OCI-M2 (cell line): ENCODE measurements at regions not wholly inside any gene's neighbourhood (a gene's known extent, or its start where the extent isn't known, plus 50 kb on each side); places are given as distances from the start of the nearest gene placed in this dataset.

Experiments used
- DNase-seq: peaks from one replicate; lab custom pipeline; 2025; ENCODE audit not compliant: unreplicated experiment; lab: John Stamatoyannopoulos, UW

DNA sequence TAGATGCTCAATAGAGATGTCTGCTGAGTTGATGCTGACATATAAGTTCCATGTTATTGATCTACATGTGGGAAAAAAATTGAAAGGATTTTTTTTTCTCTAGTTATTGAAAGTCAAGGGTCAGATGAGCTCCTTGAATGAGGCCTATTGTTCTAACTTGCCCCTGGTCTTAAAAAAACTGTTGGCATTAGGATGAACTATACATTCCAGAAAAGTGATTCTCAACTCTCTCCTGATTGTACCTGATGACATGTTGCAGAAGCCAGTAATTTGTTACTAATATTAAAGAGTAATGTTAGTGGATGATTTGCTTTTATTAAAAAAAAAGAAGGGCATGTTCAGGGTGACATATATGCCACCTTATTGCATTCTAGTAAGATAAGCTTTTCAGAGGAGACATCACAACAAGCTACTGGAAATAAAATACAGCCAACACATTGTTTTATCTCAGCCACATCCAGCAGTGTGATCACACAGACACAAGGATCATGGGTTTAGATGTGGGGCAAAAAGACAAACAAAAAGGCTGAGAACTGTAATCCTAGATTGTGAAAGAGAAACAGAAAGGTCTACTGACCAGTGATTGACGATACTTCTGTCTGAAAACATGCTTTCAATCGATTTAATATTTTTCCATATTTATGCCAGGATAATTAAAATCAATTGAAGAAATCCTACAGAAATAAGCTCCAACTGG lies 1314.1 kb upstream of the C9orf72 start:
- no peak for DNase-seq

DNA sequence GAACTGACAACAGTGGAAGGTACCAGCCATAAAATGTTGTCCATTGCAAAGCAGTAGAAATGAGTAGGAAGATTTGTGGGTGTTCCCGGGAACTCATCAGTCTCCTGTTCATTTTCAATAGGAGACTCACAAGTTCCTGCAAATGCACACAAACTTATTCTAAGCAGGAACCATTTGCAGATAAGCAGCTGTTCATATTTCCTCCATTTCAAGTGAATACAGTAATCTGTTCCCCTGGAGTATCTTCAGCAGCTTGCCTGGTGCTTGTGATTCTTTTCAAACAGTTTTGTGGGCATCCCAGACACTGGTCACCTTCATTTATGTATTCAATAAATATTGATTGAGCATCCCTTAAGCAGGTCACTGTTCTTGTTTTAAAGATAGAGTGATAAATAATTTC lies 1315.5 kb upstream of the C9orf72 start:
- no peak for DNase-seq

DNA sequence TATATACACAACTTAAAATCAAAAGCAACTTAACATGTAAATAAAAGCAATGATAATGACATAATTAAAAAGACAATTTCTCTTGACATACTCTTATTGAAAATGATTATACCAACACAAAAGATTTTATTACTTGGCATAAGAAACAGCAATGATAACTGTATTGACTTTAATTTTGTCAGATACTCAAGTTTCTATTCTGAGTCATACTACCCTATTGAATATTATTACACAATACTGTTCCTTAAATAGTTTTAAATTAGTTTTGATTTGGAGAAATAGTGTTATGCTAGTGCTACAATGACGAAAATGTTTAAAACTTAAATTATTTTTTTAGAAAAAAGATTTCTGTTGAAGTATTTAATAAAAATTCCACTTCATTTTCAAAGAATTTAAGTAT lies 1319.3 kb upstream of the C9orf72 start:
- no peak for DNase-seq

DNA sequence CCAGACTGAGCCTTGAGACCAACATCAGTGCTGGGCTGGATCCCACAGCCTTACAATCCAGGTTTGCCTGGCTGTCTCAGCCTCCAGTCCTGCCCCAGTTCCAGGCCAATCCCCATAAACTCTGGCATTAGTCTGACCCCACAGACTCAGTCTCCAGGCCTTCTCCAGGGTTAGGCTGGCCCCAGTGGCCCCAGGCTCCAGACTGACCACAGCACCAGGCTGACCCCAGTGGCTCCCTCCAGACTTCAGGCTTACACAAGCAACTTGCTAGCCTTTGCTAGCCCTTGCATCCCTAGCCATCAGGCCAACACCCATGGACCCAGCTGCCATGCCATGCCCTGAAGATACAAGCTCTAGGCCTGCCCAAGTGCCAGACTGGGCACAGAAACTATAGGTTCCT lies 1326.0 kb upstream of the C9orf72 start:
- no peak for DNase-seq

DNA sequence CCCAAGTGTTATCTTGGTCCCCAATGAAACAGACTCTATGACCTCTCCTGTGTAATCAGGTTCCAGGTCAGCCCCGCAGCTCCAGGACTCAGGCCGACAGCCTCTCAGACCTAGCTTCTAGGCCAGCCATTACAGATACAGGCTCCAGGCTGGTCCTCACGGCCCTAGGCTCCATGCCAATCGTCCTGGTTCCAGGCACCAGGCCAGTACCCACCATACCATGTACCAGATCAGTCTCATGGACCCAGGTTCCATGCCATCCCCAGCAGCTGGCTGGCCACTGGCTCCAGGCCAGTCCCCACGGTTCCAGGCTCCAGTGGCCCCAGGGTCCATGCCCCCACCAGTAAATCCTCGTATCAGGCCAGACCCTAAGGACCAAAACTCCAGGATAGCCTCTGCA lies 1326.6 kb upstream of the C9orf72 start:
- no peak for DNase-seq

DNA sequence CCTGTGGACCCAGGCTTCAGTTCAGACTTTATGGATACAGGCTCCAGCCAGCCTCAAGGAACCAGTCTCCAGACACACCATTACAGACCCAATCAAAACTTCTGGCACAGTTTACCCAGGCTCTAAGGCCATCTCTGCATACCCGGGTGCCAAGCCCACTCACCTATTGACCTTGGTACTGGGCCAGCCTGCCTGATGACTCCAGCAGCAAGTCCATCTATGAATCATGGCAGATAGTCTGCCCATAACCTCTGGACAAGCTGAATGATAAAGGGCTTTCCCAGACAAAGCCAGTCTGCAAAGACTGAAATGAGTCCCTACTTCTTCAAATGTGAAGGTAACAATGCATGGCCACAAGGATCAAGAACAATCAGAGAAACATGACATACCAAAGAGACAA lies 1327.1 kb upstream of the C9orf72 start:
- no peak for DNase-seq

DNA sequence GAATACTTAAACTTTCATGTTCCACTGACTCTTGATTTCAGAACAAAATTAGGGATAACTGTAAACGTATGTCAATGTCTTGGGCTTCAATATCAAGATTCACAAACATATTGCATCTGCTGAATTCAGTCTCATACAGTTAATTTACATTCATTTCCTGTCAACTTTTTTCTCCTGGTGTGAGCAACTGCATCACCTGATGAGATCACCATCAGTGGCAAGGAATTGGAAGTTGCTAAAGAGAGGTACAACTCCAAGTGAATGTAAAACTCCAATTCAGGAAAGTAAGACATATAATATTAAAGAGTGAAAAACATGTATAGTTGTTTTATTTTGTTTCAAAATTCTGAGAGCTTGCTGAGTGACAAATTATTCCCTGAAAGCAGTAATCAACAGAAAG lies 1336.2 kb upstream of the C9orf72 start:
- DNase-seq, result no peak

DNA sequence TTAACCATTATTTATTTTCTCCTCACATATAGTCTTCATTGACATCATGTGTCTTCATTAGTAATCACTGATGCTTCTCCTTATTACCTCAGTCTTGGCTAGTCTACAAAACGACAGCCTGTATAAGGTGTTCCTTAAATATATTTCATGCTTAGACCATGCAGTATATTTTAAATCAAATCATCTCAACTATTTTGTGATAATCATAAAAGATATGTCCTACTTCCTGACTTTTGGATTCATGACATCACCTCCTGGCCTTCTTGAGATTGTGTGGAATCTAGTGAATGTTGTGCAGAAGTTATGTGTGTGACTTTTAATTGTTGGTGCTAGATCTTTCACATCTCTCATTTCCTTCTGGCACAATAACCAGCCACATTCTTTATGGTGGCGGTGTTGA lies 1339.3 kb upstream of the C9orf72 start:
- DNase-seq, result no peak

DNA sequence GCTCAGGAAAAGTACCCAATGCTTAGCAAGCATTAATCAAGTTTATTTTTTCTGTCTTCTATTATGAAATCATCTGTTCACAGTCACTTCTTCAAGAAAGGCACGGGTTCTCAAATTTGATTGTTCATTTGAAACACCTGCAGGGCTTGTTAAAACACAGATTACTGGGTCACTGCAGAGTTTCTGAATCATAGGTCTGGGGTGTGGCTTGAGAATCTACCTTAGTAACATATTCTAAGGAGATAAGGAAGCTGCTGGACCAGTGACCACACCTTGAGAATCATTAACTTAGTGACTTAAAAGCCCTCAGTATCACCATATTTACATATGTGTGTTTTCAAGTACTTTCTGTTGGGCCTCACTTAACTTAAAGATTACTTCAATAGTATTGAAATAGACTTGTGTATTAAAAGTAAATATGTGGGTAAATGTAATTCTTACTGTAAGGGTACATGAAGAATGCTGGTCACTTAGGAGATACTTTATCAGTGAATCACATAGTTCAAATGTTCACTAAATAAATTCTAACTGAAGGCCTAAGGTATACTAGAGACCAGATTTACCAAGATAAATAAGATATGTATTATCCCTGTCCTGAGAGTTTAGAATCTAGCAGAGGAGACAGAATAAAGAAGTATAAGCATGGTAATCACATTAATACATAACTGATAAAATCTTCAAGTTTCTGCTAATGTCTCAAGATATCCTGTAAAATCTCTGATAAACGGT lies 1342.1 kb upstream of the C9orf72 start:
- DNase-seq, result no peak

DNA sequence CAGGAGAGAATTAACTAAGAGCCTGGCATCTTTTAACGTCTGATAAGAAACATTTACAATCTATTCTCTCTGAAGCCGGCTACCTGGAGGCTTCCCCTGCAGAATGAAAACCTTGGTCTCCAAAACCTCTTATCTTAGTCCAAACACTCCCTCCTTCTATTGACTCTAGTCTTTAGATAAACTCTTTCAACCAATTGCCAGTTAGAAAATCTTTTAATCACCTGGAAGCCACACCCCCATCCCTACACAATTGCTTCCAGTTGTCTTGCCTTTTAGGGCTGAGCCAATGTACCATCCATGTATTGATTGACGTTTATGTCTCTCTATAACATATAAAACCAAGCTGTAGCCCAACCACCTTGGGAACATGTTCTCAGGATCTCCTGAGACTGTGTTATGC lies 1343.1 kb upstream of the C9orf72 start:
- DNase-seq, result no peak

DNA sequence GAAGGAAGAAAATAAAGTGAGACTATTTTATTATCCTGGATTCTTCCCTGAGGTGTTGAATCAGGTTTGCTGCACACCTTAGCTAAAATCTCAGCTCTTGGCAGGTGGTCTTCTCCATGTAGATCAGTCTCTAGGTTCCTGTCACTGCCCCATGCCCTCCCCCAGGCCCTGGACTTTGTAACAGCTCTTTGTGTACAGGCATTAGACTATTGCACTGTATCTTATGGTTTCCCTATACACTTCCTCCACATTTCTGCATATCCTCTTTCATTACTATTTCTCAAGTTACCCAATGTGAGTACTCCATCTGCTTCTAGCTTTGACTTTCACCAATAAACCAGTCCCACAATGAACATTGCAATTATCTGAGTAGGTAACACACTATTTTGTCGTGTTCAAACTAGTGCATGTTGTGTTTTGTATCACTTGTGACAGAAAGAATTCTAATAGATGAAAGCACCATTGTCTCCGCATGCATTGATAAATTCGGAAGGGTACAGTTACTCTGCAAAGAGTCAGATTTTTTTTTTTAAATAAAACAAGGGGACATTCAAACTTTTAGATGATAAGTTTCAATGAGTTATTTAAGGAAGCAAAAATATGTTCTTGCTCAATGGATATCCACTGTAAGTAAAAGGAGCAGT lies 1348.7 kb upstream of the C9orf72 start:
- no peak for DNase-seq

DNA sequence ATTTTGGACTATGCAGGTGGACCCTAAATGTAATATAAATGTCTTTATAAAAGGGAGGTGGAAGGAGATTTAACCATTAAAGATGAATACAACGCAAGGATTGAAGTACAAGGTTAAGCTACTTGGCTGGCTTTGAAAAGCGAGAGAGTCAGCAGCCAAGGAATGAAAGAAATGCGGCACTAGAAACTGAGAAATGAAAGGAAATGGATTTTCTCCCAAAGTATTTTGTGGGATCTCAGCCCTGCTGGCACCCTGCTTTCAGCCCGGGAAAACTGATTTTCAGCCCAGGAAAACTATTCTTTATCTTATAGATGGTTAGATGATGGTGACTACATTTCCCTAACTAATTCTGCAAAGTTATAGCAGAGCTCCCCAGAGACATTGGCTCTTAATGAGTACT lies 1349.6 kb upstream of the C9orf72 start:
- DNase-seq, result no peak

DNA sequence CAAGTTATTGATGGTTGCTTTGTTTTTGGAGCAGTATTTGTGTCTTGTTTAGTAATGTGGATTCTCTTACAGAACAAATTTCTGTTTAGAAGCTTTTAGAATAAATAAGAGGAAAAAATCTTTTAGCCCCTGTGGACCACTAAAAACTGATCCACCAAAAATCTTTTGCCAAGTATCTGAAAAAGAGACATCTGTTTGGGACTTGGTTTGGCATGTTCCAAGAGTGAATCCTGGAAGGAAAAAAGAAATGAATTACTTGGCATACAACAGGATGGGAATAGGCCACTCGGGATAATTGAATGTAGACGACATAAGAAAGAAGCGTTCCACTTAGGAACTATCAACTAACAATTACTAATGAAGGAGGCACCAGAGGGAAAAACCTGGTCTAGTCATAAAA lies 1350.1 kb upstream of the C9orf72 start:
- no peak for DNase-seq

DNA sequence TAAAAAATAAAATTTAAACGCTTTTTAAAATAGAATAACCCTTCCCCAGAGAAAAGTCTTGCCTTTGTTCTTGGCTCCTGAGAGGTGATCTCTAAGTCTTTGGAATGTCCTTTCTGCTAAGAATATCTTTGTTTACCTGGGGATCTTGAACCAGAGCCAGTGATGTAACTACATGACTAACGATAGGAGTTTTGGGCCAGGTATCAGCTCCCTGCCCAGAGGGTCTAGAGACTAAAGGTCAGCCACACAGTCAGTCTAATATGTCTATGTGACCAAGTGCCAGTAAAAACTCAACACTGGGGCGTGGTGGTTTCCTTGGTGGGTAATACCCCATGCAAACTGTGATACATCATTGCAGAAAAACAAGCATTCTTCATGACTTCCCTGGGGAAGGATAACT lies 1351.9 kb upstream of the C9orf72 start:
- DNase-seq, result no peak

DNA sequence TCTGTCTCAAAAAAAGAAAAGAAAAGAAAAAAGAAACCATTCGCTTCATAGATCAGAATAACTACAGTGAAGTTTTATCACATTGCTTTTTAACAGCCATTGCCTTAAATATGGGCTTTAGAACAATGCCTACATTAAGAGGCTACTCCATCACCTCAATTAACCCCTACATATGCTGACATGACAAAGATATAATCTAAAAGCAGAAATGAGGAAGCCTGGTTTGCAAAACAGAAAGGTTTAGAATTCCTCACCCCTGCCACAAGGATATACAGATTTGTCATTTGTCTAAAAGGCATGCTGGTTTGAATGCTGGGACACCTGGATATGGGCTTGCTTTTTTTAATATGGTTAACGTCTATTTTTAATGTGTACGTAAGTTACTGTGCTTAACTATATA lies 1353.0 kb upstream of the C9orf72 start:
- no peak for DNase-seq

DNA sequence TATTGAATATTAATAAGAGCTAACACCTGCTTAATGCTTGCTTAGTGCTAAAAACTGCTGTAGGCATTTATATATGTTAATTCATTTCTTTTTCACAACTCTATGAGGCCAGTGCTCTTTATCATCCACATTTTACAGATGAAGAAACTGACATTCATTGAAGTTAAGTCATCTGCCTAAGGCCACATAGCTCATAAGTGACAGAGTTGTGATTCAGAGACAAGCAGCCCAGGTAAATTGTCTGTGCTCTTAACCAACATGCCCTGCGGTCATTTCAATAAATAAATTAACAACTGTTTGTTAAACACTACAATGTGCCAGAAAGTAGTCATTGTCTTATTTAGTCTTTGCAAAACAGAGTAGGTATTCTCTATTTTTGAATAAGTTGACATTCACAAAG lies 1354.4 kb upstream of the C9orf72 start:
- no peak for DNase-seq

DNA sequence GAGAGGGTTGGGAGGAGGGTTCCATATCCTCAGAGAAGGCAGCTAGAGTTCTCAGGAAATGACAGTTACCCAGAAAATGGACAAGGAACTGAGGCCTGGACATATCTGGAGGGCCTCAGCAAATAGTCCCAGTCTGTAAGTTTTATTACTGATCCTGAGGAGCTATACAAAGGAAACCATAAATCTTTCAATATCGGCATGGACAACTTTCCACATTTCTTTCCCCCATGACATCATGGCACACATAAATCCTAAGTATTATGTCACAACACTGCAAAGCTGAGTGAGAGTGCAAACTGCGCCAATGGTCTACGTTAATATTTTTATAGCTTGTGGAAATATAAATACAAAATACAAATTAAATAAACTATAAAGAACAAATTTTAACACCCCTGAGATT lies 1356.2 kb upstream of the C9orf72 start:
- DNase-seq, result no peak

DNA sequence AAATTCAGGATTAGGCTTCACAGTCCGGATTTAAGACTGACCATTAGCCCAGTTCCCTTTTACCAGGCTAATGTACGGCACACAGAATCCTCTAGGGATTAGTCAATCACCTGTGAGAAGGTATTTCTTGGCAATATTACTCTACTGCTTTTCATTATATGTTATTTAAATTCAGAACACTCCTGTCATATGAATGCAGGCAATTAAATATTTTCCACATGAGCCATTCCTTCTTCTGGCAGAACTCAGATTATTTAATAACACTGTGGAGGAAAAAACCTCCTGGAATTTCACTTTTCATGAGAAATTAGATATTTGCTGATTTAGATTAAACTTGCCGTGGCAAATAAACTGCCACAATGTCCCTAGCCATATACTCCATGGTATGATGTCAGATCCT lies 1357.5 kb upstream of the C9orf72 start:
- DNase-seq, result no peak

DNA sequence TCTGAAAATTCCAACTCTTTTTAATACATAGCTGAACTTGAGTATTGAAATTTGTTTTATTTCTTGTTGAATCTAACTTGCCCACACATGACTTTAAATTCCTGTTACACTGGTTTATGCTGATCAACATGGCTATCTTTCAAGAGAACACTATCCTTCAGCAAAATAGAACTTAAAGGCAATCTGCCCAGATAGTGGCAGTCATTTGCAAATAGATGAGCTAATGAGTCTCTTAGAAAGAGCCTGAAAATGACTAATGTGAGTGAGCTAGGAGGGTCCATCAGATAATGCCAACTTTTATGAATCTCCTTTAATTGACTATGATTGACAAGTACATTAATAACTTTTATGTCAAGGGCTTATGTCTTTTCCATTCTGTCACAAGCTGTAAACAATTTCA lies 1360.8 kb upstream of the C9orf72 start:
- DNase-seq, result no peak

DNA sequence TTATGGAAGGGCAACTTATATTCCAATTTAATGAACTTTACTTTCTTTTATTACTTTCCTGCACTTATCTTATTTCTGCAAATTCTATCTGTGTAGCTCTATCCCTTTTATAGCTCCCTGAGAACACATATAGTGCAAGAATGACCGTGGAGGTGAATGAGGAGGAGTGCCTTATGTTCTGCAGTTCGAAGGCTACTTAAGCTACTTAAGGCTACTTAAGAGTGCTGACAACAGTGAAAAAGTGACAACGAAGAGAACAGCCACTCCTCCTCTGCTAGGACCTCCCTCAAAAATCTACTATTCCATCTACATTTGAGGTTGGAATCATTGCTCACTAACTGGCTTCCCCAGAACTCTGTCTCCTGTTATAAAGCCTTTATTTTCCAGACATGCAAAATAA lies 1365.7 kb upstream of the C9orf72 start:
- DNase-seq, result no peak

DNA sequence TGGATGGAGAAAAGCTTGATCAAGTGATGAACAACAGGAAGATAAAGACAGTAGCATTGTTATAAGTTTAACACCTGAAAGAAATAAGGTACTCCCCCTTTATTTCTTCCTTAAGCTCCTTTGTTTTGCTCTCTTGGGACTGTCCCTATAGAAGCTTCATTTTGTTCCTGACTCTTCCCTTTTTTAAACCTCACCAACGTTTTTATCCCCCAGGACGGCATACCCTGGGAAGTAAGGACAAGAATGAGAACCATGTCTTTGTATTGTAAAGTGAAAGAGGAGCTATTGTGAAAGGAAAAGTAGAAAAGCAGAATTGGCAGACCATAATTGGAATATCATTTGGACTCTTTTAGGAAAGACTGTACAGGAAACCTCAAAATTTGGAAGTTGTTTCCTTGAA lies 1368.6 kb upstream of the C9orf72 start:
- DNase-seq, result no peak

DNA sequence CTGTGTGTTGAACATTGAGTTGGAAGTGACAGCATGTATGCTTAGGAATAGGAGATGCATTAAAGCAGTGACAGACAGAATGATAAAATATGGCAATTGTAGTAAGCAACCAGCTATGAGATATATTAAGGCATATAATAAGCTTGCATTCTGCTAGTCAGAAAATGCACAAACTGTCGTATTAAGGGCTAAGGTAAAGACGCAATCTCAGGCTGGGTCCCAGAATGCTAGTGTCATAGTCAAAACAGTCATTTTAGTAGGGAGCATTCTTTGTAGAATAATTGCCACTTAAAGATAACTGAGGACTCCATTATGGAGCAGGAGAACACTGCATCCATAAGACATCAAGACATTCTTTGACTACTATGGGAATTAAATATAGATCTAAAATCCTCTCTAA lies 1369.7 kb upstream of the C9orf72 start:
- DNase-seq, result no peak

DNA sequence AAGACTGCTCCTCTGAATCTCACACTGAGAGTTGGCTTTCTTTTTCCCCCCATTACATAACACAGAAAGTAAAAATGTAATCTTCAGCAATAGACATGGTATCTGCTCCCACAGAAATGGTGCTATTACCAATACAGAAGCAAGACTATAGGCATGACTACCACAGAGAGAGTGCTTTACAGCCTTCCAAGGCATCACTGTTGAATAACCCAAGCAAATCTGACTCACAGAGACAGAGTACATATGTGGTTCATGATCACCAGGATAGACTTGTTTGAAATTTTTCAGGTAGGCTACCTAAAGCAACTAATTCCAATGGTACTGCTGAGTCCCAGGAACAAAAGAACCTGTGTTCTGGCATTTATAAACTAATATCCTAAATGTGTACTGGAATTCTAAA lies 1373.4 kb upstream of the C9orf72 start:
- no peak for DNase-seq
